GM19023 (cell line): ENCODE measurements at regions not wholly inside any gene's neighbourhood (a gene's known extent, or its start where the extent isn't known, plus 50 kb on each side); places are given as distances from the start of the nearest gene placed in this dataset.

Source experiments
- ATAC-seq: cut with Tn5 transposase; IDR thresholded peaks from one replicate; pipeline ENCODE4 v1.9.1; 2021; ENCODE audit warnings: mild to moderate bottlenecking, moderate library complexity; ENCODE audit not compliant: unreplicated experiment

GRCh38 chr5:8376478-8376877, 507.5 kb downstream of the MTRR start:
- no peak for ATAC-seq

DNA sequence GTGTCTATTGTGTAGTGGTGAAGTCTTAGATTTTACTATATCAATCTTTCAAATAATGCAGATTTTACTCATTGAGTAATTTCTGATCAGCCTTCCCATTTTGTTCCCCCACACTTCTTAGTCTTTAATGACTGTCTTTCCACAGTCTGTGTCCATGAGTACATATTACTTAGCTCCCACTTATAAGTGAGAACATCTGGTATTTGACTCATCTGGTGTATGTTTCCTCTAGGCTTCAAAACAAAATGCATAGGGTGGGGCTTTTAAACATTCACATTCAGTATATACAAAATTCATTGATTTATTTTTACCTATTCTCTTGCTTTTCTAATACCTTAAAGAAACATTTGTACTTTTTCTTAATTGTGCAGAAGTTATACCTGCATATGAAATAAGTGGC, 513.0 kb downstream of the MTRR start:
- no peak for ATAC-seq

GRCh38 chr5:8382456-8382855, 513.5 kb downstream of the MTRR start:
- no peak for ATAC-seq

DNA sequence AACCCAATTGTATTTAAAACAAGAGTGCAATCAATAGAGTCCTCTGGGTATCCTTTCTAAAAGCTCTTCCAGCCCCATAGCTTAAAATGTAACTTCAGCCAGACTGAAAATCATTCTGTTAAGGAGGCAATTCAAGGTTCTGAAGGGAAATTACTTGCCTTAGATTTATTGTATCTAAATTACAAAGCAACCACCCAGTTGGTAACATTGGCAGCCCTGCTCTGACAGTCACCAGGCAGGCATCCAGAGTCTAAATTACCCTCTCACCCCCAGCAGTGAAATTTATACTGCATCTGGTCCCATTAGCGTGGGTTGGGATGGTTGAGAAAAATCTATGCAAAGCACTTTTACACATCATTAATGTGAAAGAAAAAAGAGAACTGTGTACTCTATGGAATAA, 514.7 kb downstream of the MTRR start:
- no peak for ATAC-seq

GRCh38 chr5:8386719-8387288, 517.9 kb downstream of the MTRR start:
- no peak for ATAC-seq

GRCh38 chr5:8391911-8392310, 523.0 kb downstream of the MTRR start:
- no peak for ATAC-seq

DNA sequence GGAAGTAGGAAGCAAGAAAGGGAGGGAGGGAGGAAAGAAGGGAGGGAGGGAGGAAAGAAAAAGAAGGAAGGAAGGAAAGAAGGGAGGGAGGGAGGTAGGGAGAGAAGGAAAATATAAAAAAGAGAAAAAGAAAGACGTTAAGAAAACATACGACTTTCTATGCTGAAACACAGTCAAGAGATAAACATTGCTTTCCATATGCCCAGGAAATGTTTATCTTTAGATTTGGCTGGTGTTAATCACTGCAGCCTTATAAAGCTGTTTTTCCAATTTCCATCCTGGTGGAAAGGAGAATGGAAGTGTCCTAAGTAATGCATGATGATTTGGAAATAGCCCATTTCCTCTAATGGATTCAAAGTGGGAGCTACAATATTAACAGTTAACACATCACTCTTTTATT, 524.3 kb downstream of the MTRR start:
- no peak for ATAC-seq

DNA sequence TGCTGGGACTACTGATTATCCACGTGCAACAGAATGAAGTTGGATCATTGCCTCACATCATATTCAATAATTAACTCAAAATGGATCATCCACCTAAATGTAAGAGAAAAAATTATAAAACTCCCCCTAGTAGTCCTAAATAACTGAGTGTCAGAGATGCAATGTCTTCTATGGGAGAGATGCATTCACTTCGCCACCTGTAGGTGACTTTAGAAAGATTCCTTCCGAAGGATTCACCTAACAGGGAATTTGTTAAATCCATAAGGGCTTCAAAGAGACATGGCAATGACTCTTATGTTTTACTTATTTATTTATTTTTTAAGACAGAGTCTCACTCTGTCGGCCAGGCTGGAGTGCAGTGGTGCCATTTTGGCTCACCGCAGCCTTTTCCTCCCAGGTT, 526.0 kb downstream of the MTRR start:
- ATAC-seq, result no peak

DNA sequence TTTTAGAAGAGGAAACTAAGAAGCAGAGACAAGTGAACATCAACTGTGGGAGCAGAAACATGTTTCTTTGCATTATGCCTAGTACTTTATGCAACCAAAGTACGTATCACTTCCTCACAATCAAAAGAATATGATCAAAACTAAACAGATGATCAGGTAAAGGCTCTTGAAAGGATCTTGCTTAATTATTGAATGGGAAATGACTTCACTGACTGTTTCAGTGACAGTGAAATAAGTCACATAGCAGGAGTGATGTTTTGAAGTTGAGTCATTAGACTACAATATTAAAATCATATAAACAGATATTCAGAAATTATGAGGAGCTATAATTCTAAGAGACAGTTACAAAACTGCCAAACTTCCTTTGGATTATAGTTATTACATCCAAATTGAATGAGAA, 527.3 kb downstream of the MTRR start:
- no peak for ATAC-seq

GRCh38 chr5:8396756-8397155, 527.8 kb downstream of the MTRR start:
- no peak for ATAC-seq

DNA sequence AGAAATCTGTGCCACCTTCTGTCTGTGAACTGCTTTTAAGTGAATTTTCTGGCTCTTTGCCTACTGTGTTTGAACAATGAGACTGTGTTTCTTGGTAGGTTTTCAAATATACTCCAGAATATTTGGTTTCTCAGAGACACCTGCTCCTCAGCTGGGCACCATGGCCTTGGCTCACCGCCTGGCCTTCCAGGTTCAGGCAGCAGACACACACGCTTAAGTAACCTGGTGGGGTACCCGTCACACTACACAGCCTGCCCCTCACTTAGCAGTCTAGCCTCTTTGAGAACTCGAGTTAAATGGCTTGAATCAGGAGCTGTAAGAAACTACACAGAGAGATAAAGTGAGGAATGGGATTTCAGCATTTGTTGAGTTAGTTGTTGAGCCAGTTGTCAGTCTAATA, 530.5 kb downstream of the MTRR start:
- no peak for ATAC-seq

GRCh38 chr5:8408258-8408657, 539.3 kb downstream of the MTRR start:
- ATAC-seq, result no peak

DNA sequence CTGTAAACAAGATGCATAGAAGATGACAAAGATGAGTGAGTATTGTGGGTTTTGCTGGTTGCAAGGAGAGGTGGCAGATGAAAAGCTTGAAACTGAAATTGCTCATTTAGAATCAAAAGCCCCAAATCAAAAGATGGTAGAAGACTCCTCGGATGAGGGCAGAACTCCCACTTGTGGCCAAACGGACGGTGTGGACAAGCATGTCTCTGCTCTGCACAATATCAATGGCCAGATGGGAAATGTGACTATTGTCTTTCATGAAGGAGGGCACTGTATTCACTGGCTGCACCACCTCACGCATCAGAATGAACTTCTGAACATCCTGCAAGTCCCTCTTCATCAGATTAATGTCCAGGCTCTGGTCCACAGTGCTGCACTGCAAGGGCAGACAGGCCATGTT, 541.7 kb downstream of the MTRR start:
- ATAC-seq, result no peak

DNA sequence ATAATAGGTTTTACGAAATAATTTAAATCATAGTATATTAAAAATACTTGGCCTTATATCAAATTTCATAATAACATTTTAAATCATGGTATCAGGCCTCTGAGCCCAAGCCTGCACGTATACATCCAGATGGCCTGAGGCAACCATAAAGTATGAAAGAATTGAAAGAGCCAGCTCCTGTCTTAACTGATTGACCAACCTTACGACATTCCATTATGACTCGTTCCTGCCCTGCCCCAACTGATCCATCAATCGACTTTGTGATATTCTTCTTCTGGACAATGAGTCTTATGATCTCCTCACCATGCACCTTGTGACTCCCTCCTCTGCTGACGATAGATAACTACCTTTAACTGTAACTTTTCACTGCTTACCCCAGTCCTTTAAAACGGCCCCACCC, 545.0 kb downstream of the MTRR start:
- no peak for ATAC-seq

DNA sequence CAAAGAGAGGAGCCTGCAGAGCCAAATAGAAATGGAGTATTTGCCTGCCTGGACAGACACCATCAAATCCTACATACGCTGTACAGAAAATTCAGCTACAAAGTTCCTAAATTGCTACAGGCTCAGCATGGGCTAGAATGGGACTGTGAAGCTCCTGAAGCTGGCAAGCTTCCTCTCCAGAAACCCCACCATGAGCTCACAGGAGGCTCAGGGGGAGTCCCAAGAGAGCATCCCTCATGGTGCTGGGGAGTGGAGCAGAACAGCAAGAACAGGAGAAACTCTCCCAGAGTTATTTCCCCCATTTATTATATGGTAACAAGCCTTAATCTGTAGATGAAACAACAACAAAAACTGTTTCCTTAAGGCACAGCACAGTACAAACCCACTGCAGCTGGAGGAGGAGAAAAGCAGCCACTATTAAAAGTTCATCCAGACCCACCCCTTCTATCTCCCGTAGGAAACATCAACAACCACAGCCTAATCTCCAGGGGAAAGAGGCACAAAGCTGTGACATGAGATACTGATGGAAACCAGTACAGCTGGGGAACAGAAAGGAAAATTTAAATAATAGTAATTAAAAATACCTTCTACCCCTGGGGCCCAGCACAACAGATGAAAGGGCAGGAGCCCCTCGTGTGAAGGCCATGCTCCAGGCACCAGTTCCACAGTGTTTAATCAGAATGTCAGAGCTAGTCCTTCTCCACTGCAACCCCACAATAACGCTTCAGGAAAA, 548.5 kb downstream of the MTRR start:
- ATAC-seq, result no peak

DNA sequence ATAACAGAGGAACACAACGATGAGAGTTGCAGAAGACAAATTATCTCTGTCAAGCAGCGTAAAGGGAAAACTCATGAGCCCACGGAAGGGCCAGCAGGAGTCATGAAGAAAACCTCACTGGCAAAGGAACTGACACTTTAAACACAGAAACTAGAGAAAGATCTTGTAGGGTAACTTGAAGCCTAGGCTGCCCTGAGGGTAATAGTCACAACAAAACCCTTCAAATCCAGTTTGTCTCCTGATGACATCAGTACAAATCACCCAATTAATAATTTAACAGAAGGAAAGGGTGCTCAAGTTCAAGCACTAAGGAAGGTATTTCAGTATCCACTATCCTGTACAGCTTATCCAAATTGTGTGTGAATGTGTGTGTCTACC, 549.1 kb downstream of the MTRR start:
- no peak for ATAC-seq

DNA sequence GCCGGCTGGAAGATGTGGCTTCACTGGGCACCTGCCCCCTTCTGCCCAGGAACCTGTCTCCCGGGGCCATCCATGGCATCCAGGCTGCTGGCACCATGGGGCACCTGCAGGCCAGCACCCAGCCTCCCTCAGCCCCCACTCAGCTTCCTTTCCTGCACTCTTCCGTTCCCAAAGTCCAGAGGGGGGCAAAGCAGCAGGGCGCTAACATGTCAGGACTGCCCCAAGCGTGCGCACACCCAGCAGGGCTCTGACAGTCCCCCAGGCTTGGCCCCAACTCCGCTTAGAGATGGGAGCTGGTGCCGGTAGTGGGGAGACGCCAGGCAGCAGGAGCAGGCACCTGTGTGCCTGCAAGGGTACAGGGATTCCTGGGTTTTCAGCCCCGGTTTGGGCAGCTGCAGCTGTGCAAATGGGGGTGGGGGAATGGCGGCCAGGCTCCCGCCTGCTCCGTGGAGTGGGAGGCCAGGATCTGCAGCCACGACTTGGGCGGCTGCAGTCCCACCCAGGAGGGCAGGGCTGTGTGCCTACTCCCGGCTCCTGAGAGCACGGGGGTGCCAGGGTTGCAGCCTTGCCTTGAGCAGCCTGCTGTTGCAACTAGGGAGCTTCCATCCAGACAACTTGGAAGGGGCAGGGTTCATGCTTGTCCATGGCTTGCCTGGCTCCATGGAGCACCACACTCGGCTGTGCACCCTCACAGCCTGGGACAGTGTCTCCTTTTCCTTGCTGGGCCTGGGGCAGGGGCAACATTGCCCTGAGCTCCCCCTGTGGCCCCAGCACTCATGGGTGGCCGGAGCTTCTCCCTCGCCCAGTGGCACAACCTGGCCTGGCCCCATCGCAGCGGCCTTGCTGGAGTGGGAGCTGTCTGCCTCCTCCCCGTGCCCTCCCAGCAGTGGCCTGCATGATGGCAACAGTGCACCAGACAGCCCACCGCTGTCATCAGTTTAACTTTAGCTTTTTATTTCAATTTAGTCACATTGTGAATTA, 561.1 kb downstream of the MTRR start:
- ATAC-seq, result no peak

DNA sequence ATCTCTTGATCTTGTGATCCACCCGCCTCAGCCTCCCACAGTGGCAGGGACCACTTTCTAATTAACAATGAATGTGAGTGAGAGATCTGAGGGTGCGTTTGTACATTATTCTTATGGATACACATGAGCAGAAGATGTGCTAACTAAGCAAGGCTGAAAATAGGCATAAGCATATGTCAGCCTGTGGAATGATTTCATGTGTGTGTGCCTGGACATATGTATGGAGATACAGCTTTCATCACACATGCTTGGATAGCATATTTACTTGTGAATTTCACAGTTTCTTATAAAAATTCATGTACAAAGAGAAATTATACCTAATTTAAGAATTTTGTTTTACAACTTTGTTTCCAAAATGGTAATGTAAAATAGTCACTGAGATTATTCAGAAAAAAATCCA, 565.6 kb downstream of the MTRR start:
- ATAC-seq, result no peak

DNA sequence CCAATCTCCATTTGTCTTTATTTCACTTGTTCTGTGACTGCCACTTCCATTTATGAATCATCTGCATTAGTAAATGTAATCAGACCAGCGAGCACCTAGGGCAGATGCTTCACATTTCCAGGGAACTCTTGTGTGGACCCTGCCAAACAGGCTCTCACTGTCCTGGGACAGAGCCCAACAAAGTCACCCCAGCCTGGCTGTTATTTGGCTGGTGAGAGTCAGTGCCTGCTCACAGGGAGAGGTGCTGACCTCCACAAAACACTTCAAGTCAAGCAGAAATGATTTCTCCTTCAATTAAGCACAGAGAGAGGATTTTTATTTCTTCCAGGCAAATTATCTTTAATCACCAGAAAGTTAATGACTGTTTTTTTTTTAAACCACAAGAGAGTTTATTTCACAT, 568.0 kb downstream of the MTRR start:
- ATAC-seq, result no peak

- no peak for ATAC-seq
Measured at GRCh38 chr5:8445139-8445538, 576.2 kb downstream of the MTRR start.

GRCh38 chr5:8446179-8446578, 577.2 kb downstream of the MTRR start:
- no peak for ATAC-seq

- no peak for ATAC-seq
Measured at GRCh38 chr5:8456846-8457186, 587.9 kb downstream of the MTRR start.
